NCI-H748 (cell line): ENCODE measurements at regions not wholly inside any gene's neighbourhood (a gene's known extent, or its start where the extent isn't known, plus 50 kb on each side); places are given as distances from the start of the nearest gene placed in this dataset.

Source experiments
- DNase-seq: peaks from one replicate; lab custom pipeline; 2025; ENCODE audit not compliant: unreplicated experiment; lab: John Stamatoyannopoulos, UW

- DNase-seq: no peak
These were observed 159.1 kb upstream of the ZBED5 start for GRCh38 chr11:11016943-11017342.

GRCh38 chr11:11016068-11016467 is 158.2 kb upstream of the ZBED5 start:
- DNase-seq: no peak

- no peak for DNase-seq
These were observed 153.8 kb upstream of the ZBED5 start for GRCh38 chr11:11011617-11012016.

- DNase-seq: peak; percentile 11
These were observed 152.8 kb upstream of the ZBED5 start for GRCh38 chr11:11010624-11011127.

GRCh38 chr11:11009179-11009578 is 151.3 kb upstream of the ZBED5 start:
- DNase-seq: no peak

GRCh38 chr11:11004069-11004468 is 146.2 kb upstream of the ZBED5 start:
- DNase-seq: no peak

- DNase-seq: no peak
These were observed 145.4 kb upstream of the ZBED5 start for GRCh38 chr11:11003226-11003625.

- DNase-seq: peak; percentile 7
These were observed 142.9 kb upstream of the ZBED5 start for GRCh38 chr11:11000579-11001283.

GRCh38 chr11:10998674-10999073 is 140.8 kb upstream of the ZBED5 start:
- DNase-seq: no peak

- DNase-seq: no peak
These were observed 138.8 kb upstream of the ZBED5 start for GRCh38 chr11:10996678-10997077.

- no peak for DNase-seq
These were observed 135.8 kb upstream of the ZBED5 start for GRCh38 chr11:10993640-10994039.

- DNase-seq: no peak
These were observed 135.3 kb upstream of the ZBED5 start for GRCh38 chr11:10993186-10993585.

- peak; percentile 23 for DNase-seq
These were observed 133.5 kb upstream of the ZBED5 start for GRCh38 chr11:10991393-10991792.

- DNase-seq: no peak
These were observed 132.9 kb upstream of the ZBED5 start for GRCh38 chr11:10990637-10991193.

- DNase-seq: no peak
These were observed 132.3 kb upstream of the ZBED5 start for GRCh38 chr11:10990160-10990559.

GRCh38 chr11:10986006-10986405 is 128.2 kb upstream of the ZBED5 start:
- no peak for DNase-seq

- no peak for DNase-seq
These were observed 126.9 kb upstream of the ZBED5 start for GRCh38 chr11:10984742-10985141.

GRCh38 chr11:10984250-10984649 is 126.4 kb upstream of the ZBED5 start:
- DNase-seq: no peak

- no peak for DNase-seq
These were observed 125.1 kb upstream of the ZBED5 start for GRCh38 chr11:10982704-10983510.

- DNase-seq: no peak
These were observed 121.7 kb upstream of the ZBED5 start for GRCh38 chr11:10979529-10979928.

GRCh38 chr11:10978198-10978597 is 120.3 kb upstream of the ZBED5 start:
- no peak for DNase-seq

GRCh38 chr11:10975287-10975721 is 117.5 kb upstream of the ZBED5 start:
- DNase-seq: peak; percentile 65
